Testis (tissue), 2 donors: ENCODE measurements at regions not wholly inside any gene's neighbourhood (a gene's known extent, or its start where the extent isn't known, plus 50 kb on each side); places are given as distances from the start of the nearest gene placed in this dataset.

Experiments
- POLR2A ChIP-seq: fragments of 450-650 bp; IDR thresholded peaks from one replicate; pipeline ENCODE4 v1.6.1; 2017; ENCODE audit warnings: antibody characterized with exemption, mild to moderate bottlenecking, moderate library complexity
- TF ChIP-seq, protein P1 (sequence below), 3 experiments: fragments of 450-650 bp in 2 of 3; fragments of 200-600 bp in 1 of 3; sonication (generic) in 1 of 3; IDR thresholded peaks; one replicate each; pipeline ENCODE4 v1.5.1; 2016 to 2019; ENCODE audit warnings: antibody characterized with exemption in 3 of 3, mild to moderate bottlenecking in 2 of 3, moderate library complexity in 1 of 3

DNA sequence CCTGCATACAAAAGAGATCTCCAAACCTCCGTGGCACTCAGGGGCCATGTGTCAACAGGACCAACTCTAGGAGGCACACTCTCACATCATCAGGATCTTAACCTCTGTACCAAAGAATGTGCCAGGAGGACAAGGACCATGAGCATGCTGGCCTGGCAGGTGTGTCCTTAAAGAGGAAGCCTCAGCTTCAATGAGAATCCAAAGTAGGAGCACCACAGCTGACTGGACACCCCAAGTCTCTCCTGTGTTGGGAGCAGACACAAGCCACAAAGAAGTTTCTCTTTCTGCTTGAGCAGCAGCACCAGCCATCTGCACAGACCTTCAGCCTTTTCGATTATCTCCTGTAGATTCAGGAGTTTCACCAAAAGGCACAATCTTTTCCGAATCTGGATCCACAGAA is 1734.5 kb downstream of the TP53TG3F start:
- TF ChIP-seq, protein P1, sequence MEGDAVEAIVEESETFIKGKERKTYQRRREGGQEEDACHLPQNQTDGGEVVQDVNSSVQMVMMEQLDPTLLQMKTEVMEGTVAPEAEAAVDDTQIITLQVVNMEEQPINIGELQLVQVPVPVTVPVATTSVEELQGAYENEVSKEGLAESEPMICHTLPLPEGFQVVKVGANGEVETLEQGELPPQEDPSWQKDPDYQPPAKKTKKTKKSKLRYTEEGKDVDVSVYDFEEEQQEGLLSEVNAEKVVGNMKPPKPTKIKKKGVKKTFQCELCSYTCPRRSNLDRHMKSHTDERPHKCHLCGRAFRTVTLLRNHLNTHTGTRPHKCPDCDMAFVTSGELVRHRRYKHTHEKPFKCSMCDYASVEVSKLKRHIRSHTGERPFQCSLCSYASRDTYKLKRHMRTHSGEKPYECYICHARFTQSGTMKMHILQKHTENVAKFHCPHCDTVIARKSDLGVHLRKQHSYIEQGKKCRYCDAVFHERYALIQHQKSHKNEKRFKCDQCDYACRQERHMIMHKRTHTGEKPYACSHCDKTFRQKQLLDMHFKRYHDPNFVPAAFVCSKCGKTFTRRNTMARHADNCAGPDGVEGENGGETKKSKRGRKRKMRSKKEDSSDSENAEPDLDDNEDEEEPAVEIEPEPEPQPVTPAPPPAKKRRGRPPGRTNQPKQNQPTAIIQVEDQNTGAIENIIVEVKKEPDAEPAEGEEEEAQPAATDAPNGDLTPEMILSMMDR (IDR thresholded peaks at IDR 0.05): no peak
- no peak for TF ChIP-seq POLR2A
